Peyer's patch (tissue), 4 donors: ENCODE measurements at regions not wholly inside any gene's neighbourhood (a gene's known extent, or its start where the extent isn't known, plus 50 kb on each side); places are given as distances from the start of the nearest gene placed in this dataset.
"Not testable (repeated sequence)": the region's sequence is repeated elsewhere in the genome, so short reads cannot be mapped to it uniquely, and the experiment has no call there.

ENCODE experiments used
- DNase-seq, 3 donors: peaks; one replicate each; pipeline ENCODE4 v3.0.0-alpha.2; 2017 to 2019
- H3K27ac ChIP-seq, 4 donors: fragments of 200-600 bp; sonication (generic); one replicate each; pipeline ENCODE4 v1.5.1; 2016 to 2019
- H3K27me3 ChIP-seq, 2 donors: fragments of 200-600 bp; sonication (generic); one replicate each; pipeline ENCODE4 v1.5.1; 2019
- H3K36me3 ChIP-seq, 3 donors: fragments of 200-600 bp; sonication (generic); one replicate each; pipeline ENCODE4 v1.5.1; 2016 to 2019
- H3K4me1 ChIP-seq, 4 donors: fragments of 200-600 bp; sonication (generic); one replicate each; pipeline ENCODE4 v1.5.1; 2016 to 2019
- H3K4me3 ChIP-seq, 4 donors: fragments of 200-600 bp; sonication (generic); 1 replicate in 3 of 4; 2 replicates in 1 of 4; pipeline ENCODE4 v1.5.1; 2016 to 2019; ENCODE audit warnings: mild to moderate bottlenecking in 1 of 4
- H3K9me3 ChIP-seq, 4 donors: fragments of 200-600 bp; sonication (generic); one replicate each; pipeline ENCODE4 v1.5.1; 2016 to 2019; ENCODE audit warnings: mild to moderate bottlenecking in 1 of 4
- CTCF ChIP-seq, 6 experiments: fragments of 450-650 bp in 4 of 6; fragments of 200-600 bp in 2 of 6; sonication (generic) in 1 of 6; IDR thresholded peaks; one replicate each; pipeline ENCODE4 v1.5.1; 2017 to 2019; ENCODE audit warnings: antibody characterized with exemption in 6 of 6, mild to moderate bottlenecking in 3 of 6, moderate library complexity in 1 of 6
- POLR2A ChIP-seq, 2 donors: fragments of 450-650 bp; IDR thresholded peaks; one replicate each; pipeline ENCODE4 v1.5.1; 2017; ENCODE audit warnings: antibody characterized with exemption in 2 of 2, mild to moderate bottlenecking in 2 of 2, moderate library complexity in 2 of 2

- Histone ChIP-seq H3K27ac (no peak overlapping the region), H3K4me3 (no peak overlapping the region), H3K4me1 (no peaks in the 10 kb centered on the region), H3K36me3 (no peaks in the 10 kb centered on the region), H3K9me3 (no peaks in the 10 kb centered on the region), H3K27me3 (no peaks in the 10 kb centered on the region)
- no peak for DNase-seq
- TF ChIP-seq CTCF (IDR thresholded peaks at IDR 0.05): peak; percentile 63 to 85 (median 80)
- TF ChIP-seq POLR2A (IDR thresholded peaks at IDR 0.05): no peak
These were observed 86.6 kb upstream of the C7orf33 start for GRCh38 chr7:148503900-148504487.

GRCh38 chr7:148505645-148506375, 84.8 kb upstream of the C7orf33 start:
- Histone ChIP-seq H3K4me3 (no peak overlapping the region), H3K4me1 (no peaks in the 10 kb centered on the region), H3K9me3 (no peaks in the 10 kb centered on the region), H3K27me3 (no peaks in the 10 kb centered on the region), H3K36me3 (no peaks in the 10 kb centered on the region), H3K27ac (no peak overlapping the region)
- no peak for TF ChIP-seq POLR2A (IDR thresholded peaks at IDR 0.05)
- TF ChIP-seq CTCF (IDR thresholded peaks at IDR 0.05): no peak
- no peak for DNase-seq

GRCh38 chr7:148507064-148507573, 83.4 kb upstream of the C7orf33 start:
- not testable (repeated sequence) for H3K4me1 ChIP-seq, H3K9me3 ChIP-seq, DNase-seq

GRCh38 chr7:148507787-148508186, 82.8 kb upstream of the C7orf33 start:
- Histone ChIP-seq H3K36me3 (no peaks in the 10 kb centered on the region), H3K27ac (no peak overlapping the region), H3K4me3 (no peak overlapping the region), H3K4me1 (no peaks in the 10 kb centered on the region), H3K27me3 (no peaks in the 10 kb centered on the region), H3K9me3 (no peaks in the 10 kb centered on the region)
- no peak for TF ChIP-seq CTCF (IDR thresholded peaks at IDR 0.05)
- TF ChIP-seq POLR2A (IDR thresholded peaks at IDR 0.05): no peak
- no peak for DNase-seq

More at GRCh38 chr7:148507064-148507573, 83.4 kb upstream of the C7orf33 start:
- not testable (repeated sequence) for H3K27me3 ChIP-seq, H3K27ac ChIP-seq, H3K36me3 ChIP-seq, H3K4me3 ChIP-seq

GRCh38 chr7:148514236-148514635, 76.3 kb upstream of the C7orf33 start:
- H3K27me3 ChIP-seq: no peaks in the 10 kb centered on the region
- H3K4me1 ChIP-seq: no peaks in the 10 kb centered on the region
- H3K4me3 ChIP-seq: no peak overlapping the region
- no peak overlapping the region for H3K27ac ChIP-seq
- H3K36me3 ChIP-seq: no peaks in the 10 kb centered on the region
- DNase-seq: no peak
- TF ChIP-seq CTCF (IDR thresholded peaks at IDR 0.05) (no peak), POLR2A (IDR thresholded peaks at IDR 0.05) (no peak)
- no peaks in the 10 kb centered on the region for H3K9me3 ChIP-seq

GRCh38 chr7:148515237-148515636, 75.3 kb upstream of the C7orf33 start:
- H3K9me3 ChIP-seq: no peaks in the 10 kb centered on the region
- H3K4me3 ChIP-seq: no peak overlapping the region
- H3K4me1 ChIP-seq: no peaks in the 10 kb centered on the region
- no peak for TF ChIP-seq CTCF (IDR thresholded peaks at IDR 0.05)
- no peak for TF ChIP-seq POLR2A (IDR thresholded peaks at IDR 0.05)
- H3K36me3 ChIP-seq: no peaks in the 10 kb centered on the region
- DNase-seq: no peak
- no peaks in the 10 kb centered on the region for H3K27me3 ChIP-seq
- H3K27ac ChIP-seq: no peak overlapping the region
